ENCODE measurements at regions not wholly inside any gene's neighbourhood (a gene's known extent, or its start where the extent isn't known, plus 50 kb on each side); places are given as distances from the start of the nearest gene placed in this dataset.

GRCh38 chr20:40612247-40612646 is 76.8 kb downstream of the MAFB start:
- TF ChIP-seq EP300 (IDR thresholded peaks at IDR 0.05) (no peak), CTCF (IDR thresholded peaks at IDR 0.05) (no peak)

Measured in ovary (tissue), 3 donors.